ENCODE measurements at regions not wholly inside any gene's neighbourhood (a gene's known extent, or its start where the extent isn't known, plus 50 kb on each side); places are given as distances from the start of the nearest gene placed in this dataset.

GRCh38 chr5:4113426-4113825 is 517.8 kb downstream of the IRX1 start:
- H3K36me3 Mint-ChIP-seq (ENCODE audit: low read depth), result no peaks in the 10 kb centered on the region
- no peaks in the 10 kb centered on the region for H3K27me3 Mint-ChIP-seq (ENCODE audit: low read depth)
- no peak overlapping the region for H3K4me3 Mint-ChIP-seq
- H3K27ac Mint-ChIP-seq (ENCODE audit: unreplicated experiment), result no peak overlapping the region
- H3K9me3 Mint-ChIP-seq, result no peaks in the 10 kb centered on the region
- peaks cover 14% of the 10 kb centered on the region for H3K4me1 Mint-ChIP-seq
- no peak for DNase-seq (ENCODE audit: low read depth, low spot score)
- TF ChIP-seq CTCF (conservative IDR thresholded peaks at IDR 0.05), result no peak

- TF ChIP-seq CTCF (conservative IDR thresholded peaks at IDR 0.05), result no peak
- Mint-ChIP-seq H3K4me1 (peaks cover 14% of the 10 kb centered on the region), H3K27me3 (ENCODE audit: low read depth) (no peaks in the 10 kb centered on the region), H3K36me3 (ENCODE audit: low read depth) (no peaks in the 10 kb centered on the region), H3K9me3 (no peaks in the 10 kb centered on the region), H3K27ac (ENCODE audit: unreplicated experiment) (no peak overlapping the region), H3K4me3 (no peak overlapping the region)
- DNase-seq (ENCODE audit: low read depth, low spot score), result no peak
Measured at GRCh38 chr5:4113905-4114304, 518.3 kb downstream of the IRX1 start.

- H3K36me3 Mint-ChIP-seq (ENCODE audit: low read depth), result no peaks in the 10 kb centered on the region
- TF ChIP-seq CTCF (conservative IDR thresholded peaks at IDR 0.05), result no peak
- no peak for DNase-seq (ENCODE audit: low read depth, low spot score)
- no peaks in the 10 kb centered on the region for H3K9me3 Mint-ChIP-seq
- H3K27me3 Mint-ChIP-seq (ENCODE audit: low read depth), result no peaks in the 10 kb centered on the region
- peaks cover 14% of the 10 kb centered on the region for H3K4me1 Mint-ChIP-seq
- H3K4me3 Mint-ChIP-seq, result no peak overlapping the region
- no peak overlapping the region for H3K27ac Mint-ChIP-seq (ENCODE audit: unreplicated experiment)
Measured at GRCh38 chr5:4114452-4114851, 518.8 kb downstream of the IRX1 start.

- Mint-ChIP-seq H3K27me3 (ENCODE audit: low read depth) (no peaks in the 10 kb centered on the region), H3K27ac (ENCODE audit: unreplicated experiment) (no peak overlapping the region), H3K4me1 (peaks cover 14% of the 10 kb centered on the region), H3K36me3 (ENCODE audit: low read depth) (no peaks in the 10 kb centered on the region), H3K4me3 (no peak overlapping the region), H3K9me3 (peaks cover 3% of the 10 kb centered on the region)
- TF ChIP-seq CTCF (conservative IDR thresholded peaks at IDR 0.05), result no peak
- DNase-seq (ENCODE audit: low read depth, low spot score), result no peak
Measured at GRCh38 chr5:4116834-4117233, 521.2 kb downstream of the IRX1 start.

- no peak for DNase-seq (ENCODE audit: low read depth, low spot score)
- Mint-ChIP-seq H3K27ac (ENCODE audit: unreplicated experiment) (no peak overlapping the region), H3K27me3 (ENCODE audit: low read depth) (no peaks in the 10 kb centered on the region), H3K9me3 (peaks cover 7% of the 10 kb centered on the region), H3K4me1 (peaks cover 4% of the 10 kb centered on the region), H3K4me3 (no peak overlapping the region), H3K36me3 (ENCODE audit: low read depth) (peaks cover 3% of the 10 kb centered on the region)
- TF ChIP-seq CTCF (conservative IDR thresholded peaks at IDR 0.05), result no peak
Measured at GRCh38 chr5:4124221-4124970, 528.8 kb downstream of the IRX1 start.

Measured in neural crest cell (in vitro differentiated cells).